Kidney (tissue), 13 donors: ENCODE measurements at regions not wholly inside any gene's neighbourhood (a gene's known extent, or its start where the extent isn't known, plus 50 kb on each side); places are given as distances from the start of the nearest gene placed in this dataset.

Source experiments
- DNase-seq, 5 donors: peaks; one replicate each; pipeline ENCODE4 v3.0.0-alpha.2; 2013 to 2020
- FAIRE-seq: peaks from 2 replicates; lab custom pipeline; 2012; peaks lifted over from hg19 to GRCh38; lab: Jason Lieb, UNC
- H3K27ac ChIP-seq, 2 donors: one replicate each; pipeline ENCODE4 v1.7.0; 2013; ENCODE audit warnings: low read depth in 2 of 2, low read length in 2 of 2, inconsistent platforms in 1 of 2
- H3K27me3 ChIP-seq: one replicate; pipeline ENCODE4 v1.7.1; 2013; ENCODE audit warnings: low read length, inconsistent platforms; ENCODE audit not compliant: control insufficient read depth, insufficient read depth
- H3K36me3 ChIP-seq, 3 donors: one replicate each; pipeline versions ENCODE4 v1.7.0 to v1.7.1; 2013; ENCODE audit warnings: low read length in 3 of 3, control low read depth in 1 of 3, inconsistent platforms in 1 of 3; ENCODE audit not compliant: insufficient read depth in 3 of 3, control insufficient read depth in 2 of 3
- H3K4me1 ChIP-seq, 3 donors: one replicate each; pipeline versions ENCODE4 v1.7.0 to v1.7.1; 2013; ENCODE audit warnings: low read length in 3 of 3, inconsistent platforms in 1 of 3, low read depth in 1 of 3; ENCODE audit not compliant: control insufficient read depth in 2 of 3, insufficient read depth in 2 of 3
- H3K4me3 ChIP-seq, 3 donors: one replicate each; pipeline versions ENCODE4 v1.7.0 to v1.8.1; 2013; ENCODE audit warnings: low read length in 3 of 3, control low read depth in 1 of 3, inconsistent platforms in 1 of 3
- H3K9ac ChIP-seq, 3 donors: one replicate each; pipeline versions ENCODE4 v1.7.0 to v1.7.1; 2013; ENCODE audit warnings: low read length in 3 of 3, control low read depth in 1 of 3, inconsistent platforms in 1 of 3
- H3K9me3 ChIP-seq, 3 donors: one replicate each; pipeline versions ENCODE4 v1.7.0 to v1.7.1; 2013; ENCODE audit warnings: low read length in 3 of 3, control low read depth in 1 of 3, inconsistent platforms in 1 of 3; ENCODE audit not compliant: control insufficient read depth in 2 of 3, insufficient read depth in 1 of 3
- CTCF ChIP-seq: IDR thresholded peaks from 3 replicates; pipeline ENCODE4 v1.5.1; 2012; ENCODE audit warnings: mild to moderate bottlenecking, moderate library complexity, borderline replicate concordance; ENCODE audit not compliant: insufficient read depth; ENCODE audit errors: extremely low read depth
- intact Hi-C: fragments of 100-400 bp; cut with DNase I; formaldehyde crosslinking; loops from one replicate; pipeline ENCODE4 v1.11.1; 2022
- donor health status: control.
- donor health status: control.
- donor health status: control.
- donor health status: control.
- donor health status: control.
- donor health status: DM: yes; HTN: yes; CAD: no.
- donor health status: Normal renal cell carcinoma (clear cell type).

GRCh38 chr12:111041091-111041490 lies 120.7 kb upstream of the MYL2 start:
- H3K27me3 ChIP-seq = peaks cover 2% of the 10 kb centered on the region
- TF ChIP-seq CTCF = no peak
- H3K4me3 ChIP-seq = no peak overlapping the region
- no peak overlapping the region for H3K27ac ChIP-seq
- FAIRE-seq (no peak), DNase-seq (no peak)
- intact Hi-C loops = no loop called here
- H3K9ac ChIP-seq = no peak overlapping the region
- no peaks in the 10 kb centered on the region for H3K4me1 ChIP-seq
- no peaks in the 10 kb centered on the region for H3K36me3 ChIP-seq
- H3K9me3 ChIP-seq = no peaks in the 10 kb centered on the region

GRCh38 chr12:111040690-111041089 lies 120.3 kb upstream of the MYL2 start:
- no peaks in the 10 kb centered on the region for H3K9me3 ChIP-seq
- no peak overlapping the region for H3K9ac ChIP-seq
- TF ChIP-seq CTCF = no peak
- H3K4me1 ChIP-seq = no peaks in the 10 kb centered on the region
- peaks cover 2% of the 10 kb centered on the region for H3K27me3 ChIP-seq
- H3K27ac ChIP-seq = no peak overlapping the region
- no peaks in the 10 kb centered on the region for H3K36me3 ChIP-seq
- H3K4me3 ChIP-seq = no peak overlapping the region
- DNase-seq = peak in 1 of 5 donors; percentile 1
- intact Hi-C loops = no loop called here
- no peak for FAIRE-seq

- intact Hi-C loops = no loop called here
- peaks cover 2% of the 10 kb centered on the region for H3K27me3 ChIP-seq
- no peak overlapping the region for H3K9ac ChIP-seq
- no peaks in the 10 kb centered on the region for H3K4me1 ChIP-seq
- no peak for TF ChIP-seq CTCF
- DNase-seq = peak in 1 of 5 donors; percentile 3
- no peak overlapping the region for H3K27ac ChIP-seq
- no peak for FAIRE-seq
- H3K9me3 ChIP-seq = no peaks in the 10 kb centered on the region
- no peaks in the 10 kb centered on the region for H3K36me3 ChIP-seq
- no peak overlapping the region for H3K4me3 ChIP-seq
These were observed 118.6 kb upstream of the MYL2 start for GRCh38 chr12:111038941-111039340.

- no peak for FAIRE-seq
- Histone ChIP-seq H3K4me1 (no peaks in the 10 kb centered on the region), H3K27ac (no peak overlapping the region), H3K36me3 (no peaks in the 10 kb centered on the region), H3K4me3 (no peak overlapping the region), H3K27me3 (peaks cover 2% of the 10 kb centered on the region), H3K9me3 (no peaks in the 10 kb centered on the region), H3K9ac (no peak overlapping the region)
- intact Hi-C loops = no loop called here
- TF ChIP-seq CTCF = no peak
- DNase-seq = peak in 1 of 5 donors; percentile 20
These were observed 117.7 kb upstream of the MYL2 start for GRCh38 chr12:111038077-111038476.
